ENCODE measurements at regions not wholly inside any gene's neighbourhood (a gene's known extent, or its start where the extent isn't known, plus 50 kb on each side); places are given as distances from the start of the nearest gene placed in this dataset.

- no peak for DNase-seq
Observed at GRCh38 chr3:13266005-13266404, 154.1 kb downstream of the NUP210 start.

- no peak for DNase-seq
Observed at GRCh38 chr3:13265507-13265906, 154.6 kb downstream of the NUP210 start.

GRCh38 chr3:13265016-13265415, 155.1 kb downstream of the NUP210 start:
- no peak for DNase-seq

GRCh38 chr3:13264468-13264795, 155.7 kb downstream of the NUP210 start:
- no peak for DNase-seq

GRCh38 chr3:13263770-13264467, 156.2 kb downstream of the NUP210 start:
- no peak for DNase-seq

- no peak for DNase-seq
Observed at GRCh38 chr3:13262493-13263211, 157.5 kb downstream of the NUP210 start.

- no peak for DNase-seq
Observed at GRCh38 chr3:13261892-13262291, 158.2 kb downstream of the NUP210 start.

- DNase-seq = no peak
Observed at GRCh38 chr3:13261104-13261830, 158.9 kb downstream of the NUP210 start.

GRCh38 chr3:13260259-13261103, 159.6 kb downstream of the NUP210 start:
- no peak for DNase-seq

GRCh38 chr3:13259831-13260230, 160.3 kb downstream of the NUP210 start:
- DNase-seq = no peak

- DNase-seq = no peak
Observed at GRCh38 chr3:13258986-13259514, 161.1 kb downstream of the NUP210 start.

- DNase-seq = no peak
Observed at GRCh38 chr3:13258280-13258679, 161.8 kb downstream of the NUP210 start.

GRCh38 chr3:13257666-13258065, 162.5 kb downstream of the NUP210 start:
- no peak for DNase-seq

GRCh38 chr3:13256845-13257244, 163.3 kb downstream of the NUP210 start:
- no peak for DNase-seq

GRCh38 chr3:13254028-13254951, 165.8 kb downstream of the NUP210 start:
- no peak for DNase-seq

- no peak for DNase-seq
Observed at GRCh38 chr3:13253208-13253937, 166.7 kb downstream of the NUP210 start.

- DNase-seq = no peak
Observed at GRCh38 chr3:13252207-13252606, 167.9 kb downstream of the NUP210 start.

- DNase-seq = no peak
Observed at GRCh38 chr3:13251166-13251903, 168.8 kb downstream of the NUP210 start.

GRCh38 chr3:13249664-13250390, 170.3 kb downstream of the NUP210 start:
- no peak for DNase-seq

GRCh38 chr3:13248640-13249039, 171.5 kb downstream of the NUP210 start:
- no peak for DNase-seq

Data from SHP77 treated with DMSO at 0.1 percent for 48 hours (cell line).